ENCODE measurements at regions not wholly inside any gene's neighbourhood (a gene's known extent, or its start where the extent isn't known, plus 50 kb on each side); places are given as distances from the start of the nearest gene placed in this dataset.

DNA sequence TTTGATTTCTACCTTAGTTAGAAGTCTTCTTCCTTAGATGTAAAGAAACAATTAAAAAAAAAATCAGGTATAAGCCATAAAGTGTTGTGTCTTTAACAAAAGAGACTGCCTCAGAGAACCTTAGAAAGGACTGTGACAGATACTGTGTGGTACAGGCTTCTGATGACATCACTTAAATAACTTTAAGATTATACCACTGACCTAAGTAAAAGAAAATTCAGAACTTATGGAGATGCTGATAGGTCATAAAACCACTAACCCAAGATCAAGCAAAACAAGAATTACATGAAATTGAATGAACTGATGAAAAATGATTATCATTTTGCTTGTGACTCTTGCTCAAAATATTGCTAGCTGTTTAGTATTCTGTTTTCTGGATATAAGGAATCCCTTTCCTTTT is 220.8 kb downstream of the NRIP1 start:
- H3K79me2 ChIP-seq (ENCODE audit: insufficient read depth, low read depth, low read length) = no peaks in the 10 kb centered on the region
- H3K27ac ChIP-seq (ENCODE audit: low read depth, low read length, poor library complexity, severe bottlenecking) = no peak overlapping the region
- no peaks in the 10 kb centered on the region for H3K36me3 ChIP-seq (ENCODE audit: insufficient read depth, low read length)
- DNase-seq (ENCODE audit: low spot score) = no peak
- CTCF ChIA-PET (ENCODE audit: unreplicated experiment) = no interaction called here
- H3K9me2 ChIP-seq (ENCODE audit: insufficient read depth, low read length) = no peaks in the 10 kb centered on the region
- no peak overlapping the region for H3K4me3 ChIP-seq (ENCODE audit: low read depth, low read length, poor library complexity, severe bottlenecking)
- H3K9me3 ChIP-seq (ENCODE audit: low read length) = no peaks in the 10 kb centered on the region
- POLR2A ChIA-PET = no interaction called here
- TF ChIP-seq, protein P1, sequence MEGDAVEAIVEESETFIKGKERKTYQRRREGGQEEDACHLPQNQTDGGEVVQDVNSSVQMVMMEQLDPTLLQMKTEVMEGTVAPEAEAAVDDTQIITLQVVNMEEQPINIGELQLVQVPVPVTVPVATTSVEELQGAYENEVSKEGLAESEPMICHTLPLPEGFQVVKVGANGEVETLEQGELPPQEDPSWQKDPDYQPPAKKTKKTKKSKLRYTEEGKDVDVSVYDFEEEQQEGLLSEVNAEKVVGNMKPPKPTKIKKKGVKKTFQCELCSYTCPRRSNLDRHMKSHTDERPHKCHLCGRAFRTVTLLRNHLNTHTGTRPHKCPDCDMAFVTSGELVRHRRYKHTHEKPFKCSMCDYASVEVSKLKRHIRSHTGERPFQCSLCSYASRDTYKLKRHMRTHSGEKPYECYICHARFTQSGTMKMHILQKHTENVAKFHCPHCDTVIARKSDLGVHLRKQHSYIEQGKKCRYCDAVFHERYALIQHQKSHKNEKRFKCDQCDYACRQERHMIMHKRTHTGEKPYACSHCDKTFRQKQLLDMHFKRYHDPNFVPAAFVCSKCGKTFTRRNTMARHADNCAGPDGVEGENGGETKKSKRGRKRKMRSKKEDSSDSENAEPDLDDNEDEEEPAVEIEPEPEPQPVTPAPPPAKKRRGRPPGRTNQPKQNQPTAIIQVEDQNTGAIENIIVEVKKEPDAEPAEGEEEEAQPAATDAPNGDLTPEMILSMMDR (conservative IDR thresholded peaks at IDR 0.05; ENCODE audit: low read length) = no peak
- no peak for TF ChIP-seq EZH2phosphoT487 (IDR thresholded peaks at IDR 0.05; ENCODE audit: borderline replicate concordance, low read depth, low read length)
- no TSS peak for BruUV-seq (replicated peaks)
- no peak overlapping the region for H3K4me2 ChIP-seq (ENCODE audit: low read length)
- H2AFZ ChIP-seq (ENCODE audit: low read length) = no peak overlapping the region
- intact Hi-C loops (cut with micrococcal nuclease; ENCODE audit: unreplicated experiment) = no loop called here
- H4K20me1 ChIP-seq (ENCODE audit: insufficient read depth, low read length) = no peaks in the 10 kb centered on the region
- no peaks in the 10 kb centered on the region for H3K4me1 ChIP-seq (ENCODE audit: insufficient read depth, low read length, poor library complexity, severe bottlenecking)

DNA sequence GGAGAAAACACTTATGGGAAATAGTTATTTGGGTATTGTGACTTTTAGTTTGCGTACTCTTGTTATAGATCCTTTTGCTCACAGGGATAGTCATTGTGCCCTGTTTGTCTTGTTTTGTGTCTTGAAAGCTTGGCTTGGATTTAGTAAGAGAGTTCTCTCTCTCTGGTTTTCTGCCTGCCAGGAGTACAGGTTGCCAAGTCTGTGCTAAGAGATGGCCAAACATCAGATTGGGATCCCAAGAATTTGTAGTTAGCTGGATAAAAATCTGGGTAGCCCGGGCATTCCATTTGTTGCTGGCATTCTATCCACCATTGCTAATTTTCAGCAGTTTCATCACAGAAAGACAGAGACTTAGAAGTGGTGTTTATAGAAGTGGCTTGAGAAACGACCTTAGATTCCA is 222.2 kb downstream of the NRIP1 start:
- H3K4me3 ChIP-seq (ENCODE audit: low read depth, low read length, poor library complexity, severe bottlenecking) = no peak overlapping the region
- no peak for DNase-seq (ENCODE audit: low spot score)
- H3K9me2 ChIP-seq (ENCODE audit: insufficient read depth, low read length) = no peaks in the 10 kb centered on the region
- no peaks in the 10 kb centered on the region for H3K4me1 ChIP-seq (ENCODE audit: insufficient read depth, low read length, poor library complexity, severe bottlenecking)
- CTCF ChIA-PET (ENCODE audit: unreplicated experiment) = no interaction called here
- no peaks in the 10 kb centered on the region for H3K36me3 ChIP-seq (ENCODE audit: insufficient read depth, low read length)
- no peak overlapping the region for H3K27ac ChIP-seq (ENCODE audit: low read depth, low read length, poor library complexity, severe bottlenecking)
- BruUV-seq (replicated peaks) = no TSS peak
- intact Hi-C loops (cut with micrococcal nuclease; ENCODE audit: unreplicated experiment) = no loop called here
- no peak overlapping the region for H3K4me2 ChIP-seq (ENCODE audit: low read length)
- no peaks in the 10 kb centered on the region for H3K79me2 ChIP-seq (ENCODE audit: insufficient read depth, low read depth, low read length)
- H2AFZ ChIP-seq (ENCODE audit: low read length) = no peak overlapping the region
- H4K20me1 ChIP-seq (ENCODE audit: insufficient read depth, low read length) = no peaks in the 10 kb centered on the region
- POLR2A ChIA-PET = interaction anchor here (0.5 kb wide), 1 partner anchor 26 kb away, joined by 3 read pairs; no protein-coding TSS in a partner anchor
- no peaks in the 10 kb centered on the region for H3K9me3 ChIP-seq (ENCODE audit: low read length)
- no peak for TF ChIP-seq EZH2phosphoT487 (IDR thresholded peaks at IDR 0.05; ENCODE audit: borderline replicate concordance, low read depth, low read length)
- TF ChIP-seq, protein P1 (conservative IDR thresholded peaks at IDR 0.05; ENCODE audit: low read length) = no peak

DNA sequence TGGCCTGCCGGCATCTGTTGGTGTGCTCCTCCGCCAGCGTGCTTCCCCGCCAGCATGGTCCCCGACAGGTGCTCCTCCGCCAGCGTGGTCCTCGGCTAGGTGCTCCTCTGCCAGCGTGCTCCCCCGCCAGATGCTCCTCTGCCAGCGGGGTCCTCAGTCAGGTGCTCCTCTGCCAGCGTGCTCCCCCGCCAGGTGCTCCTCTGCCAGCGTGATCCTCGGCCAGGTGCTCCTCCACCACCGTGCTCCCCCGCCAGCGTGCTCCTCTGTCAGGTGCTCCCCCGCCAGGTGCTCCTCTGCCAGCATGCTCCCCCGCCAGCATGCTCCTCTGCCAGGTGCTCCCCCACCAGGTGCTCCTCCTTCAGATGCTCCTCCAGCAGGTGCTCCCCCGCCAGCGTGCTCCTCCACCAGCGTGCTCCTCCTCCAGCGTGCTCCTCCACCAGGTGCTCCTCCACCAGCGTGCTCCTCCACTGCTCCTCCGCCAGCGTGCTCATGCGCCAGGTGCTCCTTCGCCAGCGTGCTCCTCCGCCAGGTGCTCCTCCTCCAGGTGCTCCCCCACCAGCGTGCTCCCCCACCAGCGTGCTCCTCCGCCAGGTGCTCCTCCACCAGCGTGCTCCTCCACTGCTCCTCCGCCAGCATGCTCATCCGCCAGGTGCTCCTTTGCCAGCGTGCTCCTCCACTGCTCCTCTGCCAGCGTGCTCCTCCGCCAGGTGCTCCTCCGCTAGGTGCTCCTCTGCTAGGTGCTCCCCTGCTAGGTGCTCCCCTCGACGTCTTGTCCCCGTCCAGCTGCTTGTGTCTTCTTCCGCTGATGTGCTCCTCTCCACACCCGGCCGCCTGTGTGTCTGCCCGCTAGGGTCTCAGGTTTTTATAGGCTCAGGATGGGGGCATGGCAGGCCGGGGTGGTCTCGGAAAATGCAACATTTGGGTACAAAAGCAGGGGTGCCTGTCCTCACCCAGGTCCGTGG is 223.0 kb downstream of the NRIP1 start:
- intact Hi-C loops (cut with micrococcal nuclease; ENCODE audit: unreplicated experiment) = no loop called here
- BruUV-seq (replicated peaks) = no TSS peak
- Histone ChIP-seq H3K27ac (ENCODE audit: low read depth, low read length, poor library complexity, severe bottlenecking) (no peak overlapping the region), H3K4me2 (ENCODE audit: low read length) (no peak overlapping the region), H3K9me2 (ENCODE audit: insufficient read depth, low read length) (no peaks in the 10 kb centered on the region), H3K4me1 (ENCODE audit: insufficient read depth, low read length, poor library complexity, severe bottlenecking) (no peaks in the 10 kb centered on the region), H2AFZ (ENCODE audit: low read length) (no peak overlapping the region), H3K79me2 (ENCODE audit: insufficient read depth, low read depth, low read length) (no peaks in the 10 kb centered on the region), H4K20me1 (ENCODE audit: insufficient read depth, low read length) (no peaks in the 10 kb centered on the region), H3K4me3 (ENCODE audit: low read depth, low read length, poor library complexity, severe bottlenecking) (no peak overlapping the region), H3K36me3 (ENCODE audit: insufficient read depth, low read length) (no peaks in the 10 kb centered on the region), H3K9me3 (ENCODE audit: low read length) (no peaks in the 10 kb centered on the region)
- TF ChIP-seq, protein P1 (conservative IDR thresholded peaks at IDR 0.05; ENCODE audit: low read length) = no peak
- no peak for TF ChIP-seq EZH2phosphoT487 (IDR thresholded peaks at IDR 0.05; ENCODE audit: borderline replicate concordance, low read depth, low read length)
- ChIA-PET POLR2A (interaction anchor here (0.5 to 1.1 kb wide), 2 partner anchors 27 to 154 kb away, joined by 3 read pairs; no protein-coding TSS in a partner anchor), CTCF (ENCODE audit: unreplicated experiment) (no interaction called here)
- no peak for DNase-seq (ENCODE audit: low spot score)
